NCI-H226 (cell line): ENCODE measurements at regions not wholly inside any gene's neighbourhood (a gene's known extent, or its start where the extent isn't known, plus 50 kb on each side); places are given as distances from the start of the nearest gene placed in this dataset.
A peak's percentile ranks its signal among the peaks of the same experiment; 100 is the strongest.
"Not testable (repeated sequence)": the region's sequence is repeated elsewhere in the genome, so short reads cannot be mapped to it uniquely, and the experiment has no call there.

ENCODE experiments used
- DNase-seq: peaks from one replicate; pipeline ENCODE4 v3.0.0-alpha.2; 2015

DNA sequence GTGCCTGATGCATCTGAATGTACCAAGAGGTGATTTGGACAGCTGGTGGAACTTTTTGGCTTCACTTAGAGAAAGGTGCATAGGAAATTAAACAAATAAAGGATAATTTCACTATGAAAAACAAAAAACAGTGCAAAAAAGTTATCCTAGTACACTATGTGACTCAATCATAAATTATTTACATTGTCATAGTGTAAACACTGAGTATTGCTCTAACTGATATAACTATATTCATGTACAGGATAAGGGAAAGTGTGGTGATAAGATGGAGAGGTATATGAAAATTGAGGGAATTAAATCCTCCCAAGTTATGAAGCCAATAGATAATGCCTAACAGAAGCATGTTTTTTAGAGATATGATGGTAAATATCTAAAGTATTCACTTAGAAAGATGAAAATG, 50.2 kb upstream of the CPNE4 start:
- no peak for DNase-seq

DNA sequence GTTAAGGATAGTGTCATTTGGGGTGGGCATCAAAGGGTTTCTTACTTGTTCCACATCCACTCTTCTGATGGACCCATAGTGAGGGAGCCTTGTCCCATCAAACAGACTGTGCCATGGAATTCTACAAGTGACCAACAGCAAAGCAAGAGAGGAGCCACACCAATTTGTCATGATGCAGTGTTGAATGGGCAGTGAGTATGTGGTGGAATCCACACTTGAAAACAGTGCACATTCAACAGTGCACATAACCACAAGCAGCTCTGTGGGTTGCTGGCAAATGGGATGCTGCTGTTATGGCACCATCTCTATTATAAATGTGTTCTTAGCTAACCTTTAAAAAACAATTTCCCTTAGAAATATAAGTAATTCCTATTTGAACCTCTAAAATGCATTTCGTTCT, 52.5 kb upstream of the CPNE4 start:
- no peak for DNase-seq

DNA sequence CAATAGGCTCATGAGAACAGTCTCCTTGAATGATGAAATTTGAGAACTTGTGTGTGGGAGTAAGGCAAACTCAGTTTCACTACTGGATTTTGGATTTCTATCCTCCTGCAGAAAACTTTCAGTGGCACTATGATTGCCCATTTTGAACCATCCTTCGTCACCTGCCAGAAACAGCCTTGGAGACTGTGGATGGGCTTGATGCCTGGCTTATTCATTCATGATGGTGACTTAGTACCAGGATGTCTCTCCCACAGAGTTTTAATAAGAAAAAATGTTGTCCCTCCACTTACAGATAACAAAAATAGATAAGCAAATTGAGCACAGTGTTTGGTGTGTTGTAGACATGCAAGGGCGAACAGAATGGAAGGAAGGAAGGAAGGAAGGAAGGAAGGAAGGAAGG, 53.5 kb upstream of the CPNE4 start:
- no peak for DNase-seq

DNA sequence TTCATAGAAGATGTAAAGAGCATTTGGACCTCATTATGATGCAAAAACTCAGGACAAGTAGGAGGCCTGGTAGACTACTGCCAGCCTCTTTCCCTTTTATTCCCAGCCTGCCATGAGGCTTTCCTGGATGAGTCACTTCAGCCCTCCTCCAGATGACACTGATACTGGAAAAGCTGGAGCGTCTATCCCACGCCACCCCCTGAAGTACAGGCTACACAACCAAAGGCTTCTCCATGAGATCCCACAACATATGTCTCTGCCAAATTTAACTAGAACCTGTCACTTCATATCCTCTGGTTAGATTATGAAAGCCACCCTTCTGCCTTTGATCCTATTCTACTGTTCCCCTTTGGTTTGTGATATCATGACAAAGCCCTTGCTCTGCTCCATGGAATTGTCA, 56.1 kb upstream of the CPNE4 start:
- peak; percentile 50 for DNase-seq

DNA sequence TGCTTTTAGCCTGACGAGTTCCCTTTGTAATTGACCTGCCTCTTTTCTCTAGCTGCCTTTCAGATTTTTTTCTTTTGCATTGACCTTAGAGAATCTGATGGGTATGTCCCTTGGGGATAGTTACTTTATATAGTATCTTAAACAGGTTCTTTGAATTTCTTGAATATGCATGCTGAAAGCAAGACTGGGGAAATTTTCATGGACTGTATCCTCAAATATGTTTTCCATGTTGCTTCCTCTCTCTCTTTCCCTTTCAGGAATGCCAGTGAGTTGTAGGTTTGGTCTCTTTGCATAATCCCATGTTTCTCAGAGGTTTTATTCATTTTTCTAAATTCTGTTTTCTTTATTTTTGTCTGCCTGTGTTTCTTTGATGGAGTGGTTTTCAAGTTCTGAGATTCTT, 81.8 kb upstream of the CPNE4 start:
- no peak for DNase-seq

DNA sequence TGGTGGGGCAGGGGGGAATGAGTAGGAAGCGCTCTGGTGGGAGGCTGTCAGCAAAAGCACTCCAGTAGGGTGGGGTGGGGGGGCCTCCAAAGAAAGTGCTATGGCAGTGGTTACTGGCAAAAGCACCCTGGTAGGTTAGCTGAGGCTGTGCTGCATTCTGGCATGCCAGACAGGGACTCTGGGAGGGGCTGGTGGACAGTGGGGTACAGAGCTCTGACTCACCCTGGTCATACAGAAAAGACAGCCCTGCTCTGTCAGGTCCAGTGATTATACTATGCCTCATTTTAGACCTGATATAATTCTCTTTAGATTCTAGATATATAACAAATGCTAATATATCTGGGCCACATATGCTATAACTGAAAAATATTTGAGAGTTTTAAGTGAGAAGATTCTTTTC, 82.8 kb upstream of the CPNE4 start:
- no peak for DNase-seq

DNA sequence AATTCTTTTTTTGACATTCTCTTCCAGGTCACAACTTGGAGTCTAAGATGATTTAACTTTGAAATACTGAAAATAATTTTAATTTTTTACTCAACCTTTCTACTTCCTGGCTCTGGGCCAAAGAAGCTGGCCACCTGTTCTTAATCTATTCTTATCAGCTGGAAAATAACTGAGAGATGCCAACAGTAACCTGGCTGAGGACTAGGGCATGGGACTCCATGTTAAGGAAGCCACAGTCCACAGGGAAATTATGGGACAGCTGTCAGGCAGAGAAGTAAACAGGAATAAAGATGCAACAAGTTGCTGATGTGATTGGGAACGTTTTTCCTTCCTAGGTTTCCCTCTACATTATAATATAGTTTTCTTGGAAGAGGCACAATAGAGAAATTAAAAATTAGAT, 84.7 kb upstream of the CPNE4 start:
- DNase-seq: no peak

DNA sequence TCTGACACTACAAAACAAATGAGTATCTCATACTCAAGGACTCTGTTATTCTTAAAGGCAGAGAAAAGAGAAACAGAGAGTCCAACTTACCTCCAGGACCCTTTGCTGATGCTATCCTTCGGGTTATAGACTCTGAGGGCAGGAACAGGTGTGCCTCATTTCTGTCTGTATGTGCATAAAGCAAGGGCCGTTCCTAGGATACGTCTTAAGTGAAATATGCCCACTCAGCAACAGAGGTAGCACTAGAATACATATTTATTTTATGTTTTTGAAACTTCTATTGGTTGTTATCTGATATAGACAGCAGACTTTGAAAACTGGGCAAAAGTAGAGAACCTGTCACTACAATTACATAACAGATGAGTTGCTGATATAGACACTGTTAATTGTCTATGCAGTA, 89.3 kb upstream of the CPNE4 start:
- DNase-seq: no peak

DNA sequence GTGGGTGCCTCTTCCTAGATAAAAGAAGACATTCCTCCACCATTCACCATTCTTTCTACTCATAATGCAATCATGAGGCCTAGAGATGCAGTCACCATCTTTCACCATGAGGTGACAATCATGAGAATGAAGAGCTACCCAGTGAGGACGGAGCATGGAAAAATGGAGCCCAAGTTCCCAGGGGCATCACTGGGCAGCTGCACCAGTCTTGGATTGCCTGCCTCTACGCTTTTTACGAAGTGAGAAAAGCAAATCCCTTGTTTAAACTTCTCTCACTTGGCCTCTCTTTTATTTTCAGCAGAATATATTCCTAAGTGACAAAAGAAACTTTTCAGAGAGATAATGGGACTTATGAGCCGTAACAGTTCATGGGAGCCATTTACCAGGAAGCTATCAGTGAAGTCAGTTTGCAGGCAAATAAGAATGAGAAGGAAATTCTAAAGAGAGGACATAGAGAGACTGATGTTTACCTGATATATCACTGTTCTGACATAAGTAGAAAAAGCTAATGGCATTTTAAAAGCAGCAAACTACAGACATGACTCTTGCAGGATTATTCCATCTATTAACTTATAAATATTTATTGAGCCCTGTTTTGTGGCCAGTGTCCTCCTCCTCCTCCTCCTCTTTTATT, 90.0 kb upstream of the CPNE4 start:
- no peak for DNase-seq

DNA sequence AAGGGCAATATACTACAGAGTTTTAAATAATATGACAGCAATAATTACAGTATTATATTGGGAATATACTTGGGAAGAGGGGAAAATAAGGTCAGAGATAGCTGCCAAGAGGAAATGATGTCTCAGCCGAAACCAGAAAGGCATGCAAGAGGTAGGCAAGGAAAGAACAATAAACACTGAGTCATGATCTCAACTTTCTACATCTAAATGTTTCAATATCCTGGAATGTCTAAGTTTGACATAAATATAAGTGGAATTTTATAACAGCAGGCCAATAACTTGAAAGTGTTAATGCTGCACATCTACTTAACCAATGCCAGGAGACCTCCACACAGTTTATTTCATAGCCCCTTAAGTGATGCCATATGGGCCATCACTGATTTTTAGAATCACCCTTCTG, 99.8 kb upstream of the CPNE4 start:
- peak; percentile 88 for DNase-seq

DNA sequence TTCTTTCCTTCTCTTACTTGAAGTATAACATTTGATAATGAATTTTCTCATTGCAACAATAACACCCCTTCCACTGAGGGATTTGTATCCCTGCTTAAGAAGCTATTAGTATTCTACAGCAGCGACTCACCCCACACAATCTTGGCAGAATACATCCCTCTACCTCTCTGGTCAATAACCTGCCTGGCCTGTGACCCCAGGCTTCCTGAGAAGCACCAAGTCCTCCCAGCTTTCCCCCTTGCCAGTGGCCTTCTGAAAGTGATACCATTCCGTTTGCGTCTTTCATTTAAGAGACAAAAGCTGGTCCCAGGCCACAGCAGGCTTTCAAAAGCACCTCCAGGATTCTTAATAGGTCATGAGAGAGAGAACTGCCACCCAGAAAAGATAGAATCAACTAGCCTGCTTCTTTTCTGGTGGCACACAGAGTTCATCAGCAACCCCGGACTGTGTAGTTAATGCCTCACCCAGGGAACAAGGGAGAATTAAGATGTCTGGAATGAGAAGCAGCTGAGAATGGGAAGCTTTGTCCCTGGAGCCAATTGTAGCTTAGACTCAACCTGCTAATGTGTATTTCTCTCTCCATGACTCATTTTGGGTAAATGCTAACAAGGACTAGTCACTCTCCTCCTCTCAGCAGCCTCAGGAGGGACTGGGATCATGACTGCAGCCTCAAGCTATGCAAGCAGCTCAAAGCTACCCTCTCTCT, 101.0 kb upstream of the CPNE4 start:
- peak; percentile 97 for DNase-seq

DNA sequence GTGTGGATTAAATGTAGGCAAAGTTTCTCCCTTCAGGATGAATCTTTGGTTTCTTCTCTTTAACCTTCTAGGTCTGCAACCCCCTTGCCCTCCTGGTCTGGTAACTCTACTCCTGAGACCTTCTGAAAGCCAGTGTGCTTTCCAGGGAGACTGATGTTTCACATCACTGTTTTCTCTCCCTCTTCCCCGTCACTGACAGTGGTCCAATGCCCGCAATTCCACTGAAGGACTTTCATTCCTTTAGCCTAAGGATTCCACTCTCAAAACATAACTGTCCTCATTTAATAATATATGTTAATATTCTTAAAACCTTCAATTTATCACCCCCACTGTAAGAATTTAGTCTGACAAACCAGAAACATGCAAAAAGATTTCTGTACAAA, 101.5 kb upstream of the CPNE4 start:
- DNase-seq: no peak

DNA sequence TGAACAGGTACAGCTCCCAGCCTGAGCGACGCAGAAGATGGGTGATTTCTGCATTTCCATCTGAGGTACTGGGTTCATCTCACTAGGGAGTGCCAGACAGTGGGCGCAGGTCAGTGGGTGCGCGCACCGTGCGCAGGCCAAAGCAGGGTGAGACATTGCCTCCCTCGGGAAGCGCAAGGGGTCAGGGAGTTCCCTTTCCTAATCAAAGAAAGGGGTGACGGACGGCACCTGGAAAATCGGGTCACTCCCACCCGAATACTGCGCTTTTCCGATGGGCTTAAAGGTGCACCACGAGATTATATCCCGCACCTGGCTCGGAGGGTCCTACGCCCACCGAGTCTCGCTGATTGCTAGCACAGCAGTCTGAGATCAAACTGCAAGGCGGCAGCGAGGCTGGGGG, 102.1 kb upstream of the CPNE4 start:
- not testable (repeated sequence) for DNase-seq

DNA sequence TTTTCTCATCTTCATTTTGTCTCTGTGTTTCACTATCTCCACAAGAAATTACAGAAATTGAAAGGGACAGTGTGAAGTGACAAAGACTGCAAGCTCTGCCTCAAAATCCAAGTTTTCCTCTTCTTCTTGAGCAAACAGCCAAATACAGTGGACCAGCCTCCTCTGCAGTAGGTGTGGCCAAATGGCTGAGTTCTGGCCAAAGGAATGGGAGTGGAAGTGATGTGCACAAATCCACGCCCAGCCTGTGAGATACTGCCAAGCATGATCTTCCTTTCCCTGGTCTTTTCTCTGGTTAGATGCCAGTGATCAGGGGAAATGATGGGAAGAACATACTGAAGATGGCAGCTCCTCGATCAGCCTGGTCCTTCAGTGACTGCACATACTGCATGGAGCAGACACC, 111.0 kb upstream of the CPNE4 start:
- DNase-seq: peak; percentile 60

DNA sequence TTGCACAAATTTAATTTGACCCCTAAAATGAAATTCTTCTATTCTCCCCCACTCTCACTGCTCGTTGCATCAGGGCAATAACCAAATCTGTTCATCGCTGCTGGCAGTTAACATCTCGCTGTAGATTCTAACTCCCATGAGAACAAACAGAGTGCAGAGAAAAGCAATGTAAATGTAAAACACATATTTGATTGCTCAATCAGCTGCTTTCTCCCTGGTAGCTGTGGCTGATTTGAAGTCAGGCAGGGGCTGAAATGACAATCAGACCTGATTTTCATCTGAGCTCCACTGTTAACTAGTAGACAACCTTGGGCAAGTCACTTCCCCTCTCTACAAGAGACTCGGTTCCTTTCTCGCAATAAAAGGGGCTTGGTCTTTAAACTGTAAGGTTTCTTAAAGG, 119.8 kb upstream of the CPNE4 start:
- DNase-seq: no peak

DNA sequence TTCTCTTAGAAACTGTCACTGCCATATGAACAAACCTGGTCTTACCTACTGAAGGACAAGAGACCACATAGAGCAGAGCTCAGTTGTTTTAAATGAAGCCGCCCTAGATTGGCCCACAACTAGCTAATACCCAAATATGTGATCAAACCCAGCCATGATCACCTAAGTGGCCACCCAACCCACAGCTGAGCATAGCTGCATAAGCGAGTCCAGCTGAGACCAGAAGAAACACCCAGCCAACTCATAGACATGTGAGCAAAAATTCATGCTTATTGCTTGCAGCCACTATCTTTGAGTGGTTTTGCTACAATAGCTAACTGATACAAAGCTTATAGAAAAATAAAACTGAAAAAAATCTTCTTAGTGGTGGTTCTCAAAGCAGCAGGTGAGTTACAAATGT, 124.3 kb upstream of the CPNE4 start:
- no peak for DNase-seq

DNA sequence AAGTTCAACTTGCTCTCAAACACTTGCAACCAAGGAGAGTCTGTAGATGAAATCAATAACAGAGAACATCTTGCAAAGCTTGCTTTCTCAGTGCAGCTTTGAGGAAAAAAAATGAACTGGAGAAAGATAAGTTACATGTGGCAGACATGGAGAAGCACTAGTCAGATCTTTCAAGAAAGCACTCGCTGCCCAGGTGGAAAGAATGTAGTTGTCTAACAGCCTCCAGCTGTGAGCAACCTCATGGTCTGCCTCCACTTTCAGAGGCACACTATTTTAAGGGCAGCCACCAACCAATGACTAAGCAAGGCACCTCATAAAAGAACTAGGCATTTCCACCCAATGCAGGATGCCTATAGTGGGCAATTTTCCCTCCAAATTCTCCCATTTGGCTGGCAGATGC, 125.4 kb upstream of the CPNE4 start:
- DNase-seq: no peak

DNA sequence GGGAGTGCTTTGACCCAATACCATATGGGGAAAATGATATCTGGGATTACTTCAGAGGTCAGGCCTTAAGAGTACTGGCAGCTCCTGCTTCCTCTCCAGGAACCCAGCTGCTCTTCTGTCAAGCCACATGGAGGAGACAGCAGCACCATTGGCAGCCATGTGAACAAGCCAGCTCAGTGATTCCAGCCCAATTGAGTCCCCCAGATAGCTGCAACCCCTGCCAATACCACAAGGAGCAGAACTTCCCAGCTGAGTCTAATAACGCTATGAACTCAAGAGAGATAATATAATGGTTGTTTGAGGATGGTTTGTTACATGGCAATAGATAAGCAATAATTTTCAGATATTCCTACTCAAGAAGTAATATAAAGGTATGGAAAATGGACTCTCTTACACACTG, 126.8 kb upstream of the CPNE4 start:
- no peak for DNase-seq

DNA sequence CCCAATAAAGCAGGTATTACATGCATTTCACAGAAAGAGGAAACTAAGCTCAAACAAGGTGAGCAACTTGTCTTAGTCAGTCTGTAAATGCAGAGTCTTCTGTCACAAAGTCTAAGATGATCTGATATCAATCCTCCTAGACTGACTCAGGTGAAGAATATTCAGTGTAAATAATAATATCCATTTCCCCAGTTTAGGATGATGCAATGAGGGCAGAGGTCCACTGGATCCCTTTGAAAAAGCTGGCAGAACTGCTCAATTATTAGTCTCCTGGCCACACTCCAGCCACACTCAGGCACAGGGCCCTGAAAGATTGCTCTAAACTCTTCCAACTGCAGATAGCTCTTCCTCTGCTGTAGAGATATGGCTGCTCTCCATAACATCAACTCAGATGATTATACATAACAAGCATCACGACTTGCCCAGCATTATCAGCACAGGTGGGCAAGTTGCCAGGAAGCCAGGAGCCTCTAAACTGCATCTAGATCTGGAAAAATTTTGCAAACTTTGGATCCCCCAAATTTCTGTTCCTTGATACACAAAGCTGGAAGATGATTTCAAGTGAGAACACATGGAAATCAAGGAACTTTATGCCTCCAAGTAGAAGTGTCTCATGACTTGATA, 129.8 kb upstream of the CPNE4 start:
- DNase-seq: peak; percentile 79

DNA sequence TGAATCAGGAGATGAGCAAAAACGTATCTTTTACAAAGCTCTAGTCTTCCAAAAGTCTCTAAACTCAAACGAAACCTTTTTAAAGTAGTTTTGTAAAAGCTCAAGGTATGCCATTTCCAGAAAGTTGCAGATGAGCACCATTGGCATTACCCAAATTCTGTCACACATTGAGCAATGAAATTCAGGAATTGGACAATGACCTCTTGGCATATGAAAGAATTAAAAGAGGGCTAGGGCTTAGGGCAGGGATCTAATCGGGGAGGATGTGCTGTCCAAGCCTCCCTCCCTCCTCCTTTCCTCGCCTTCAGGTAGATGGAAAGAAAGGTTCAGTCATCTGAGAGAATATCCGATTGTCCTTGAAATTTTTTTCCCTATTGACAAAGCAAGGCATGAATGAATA, 133.1 kb upstream of the CPNE4 start:
- no peak for DNase-seq

DNA sequence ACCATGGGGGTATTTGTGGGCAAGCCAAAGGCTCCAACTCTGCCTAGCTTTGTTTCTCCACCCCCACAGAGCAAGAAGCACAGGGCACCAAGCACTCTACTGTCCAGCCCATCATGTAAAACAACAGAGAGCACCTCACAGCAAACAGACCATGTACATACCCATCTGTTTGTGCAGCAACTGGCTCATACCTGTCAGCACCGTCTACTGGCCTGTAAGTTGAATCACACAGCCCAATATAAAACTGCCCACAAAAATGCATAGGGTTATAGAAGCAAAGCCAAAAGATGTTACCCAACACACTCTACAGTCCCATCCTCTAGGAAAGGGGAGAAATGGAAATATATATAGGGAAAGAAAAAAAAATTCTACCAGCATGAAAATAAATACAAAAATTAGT, 139.7 kb upstream of the CPNE4 start:
- DNase-seq: no peak

DNA sequence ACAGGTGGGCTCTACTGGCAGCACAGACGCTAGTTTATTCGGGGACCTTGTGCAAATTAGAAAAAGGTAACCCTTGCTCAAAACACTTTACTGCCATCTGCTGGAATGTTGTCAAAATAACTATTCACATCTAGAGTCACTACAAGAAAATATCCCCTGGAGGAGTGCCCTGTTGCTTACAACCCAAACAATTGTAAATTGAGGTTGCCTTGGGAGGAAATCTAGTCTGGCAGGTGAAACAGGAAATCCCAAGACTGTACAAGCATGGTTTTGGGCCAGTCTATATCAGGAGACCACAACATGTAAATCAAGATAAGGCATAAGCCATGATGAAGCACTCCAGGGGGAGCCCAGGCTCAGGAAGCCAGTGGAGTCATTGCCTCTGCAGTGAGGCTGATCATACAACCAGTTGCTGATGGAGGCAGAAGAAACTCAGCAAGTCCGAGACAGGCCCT, 136.8 kb upstream of the ACP3 start:
- DNase-seq: peak; percentile 45

DNA sequence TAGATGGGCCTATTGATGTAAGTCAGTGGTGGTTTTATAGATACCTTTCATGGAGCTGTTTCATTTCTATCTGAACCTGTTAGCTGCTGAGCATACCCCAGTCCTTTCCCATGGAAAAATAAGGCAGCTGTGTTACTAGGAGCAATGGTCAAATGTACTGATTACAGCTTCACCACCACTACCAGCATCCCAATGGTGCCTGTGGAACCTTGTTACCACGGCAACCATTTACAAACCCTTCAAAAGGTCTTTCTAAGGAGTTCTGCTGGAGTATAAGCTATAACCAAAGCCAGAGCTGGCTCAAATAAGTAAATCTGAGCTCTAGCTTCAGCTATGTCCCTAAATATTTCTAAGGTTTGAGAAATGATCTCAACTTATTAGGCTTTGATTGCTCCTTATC, 133.4 kb upstream of the ACP3 start:
- DNase-seq: no peak

DNA sequence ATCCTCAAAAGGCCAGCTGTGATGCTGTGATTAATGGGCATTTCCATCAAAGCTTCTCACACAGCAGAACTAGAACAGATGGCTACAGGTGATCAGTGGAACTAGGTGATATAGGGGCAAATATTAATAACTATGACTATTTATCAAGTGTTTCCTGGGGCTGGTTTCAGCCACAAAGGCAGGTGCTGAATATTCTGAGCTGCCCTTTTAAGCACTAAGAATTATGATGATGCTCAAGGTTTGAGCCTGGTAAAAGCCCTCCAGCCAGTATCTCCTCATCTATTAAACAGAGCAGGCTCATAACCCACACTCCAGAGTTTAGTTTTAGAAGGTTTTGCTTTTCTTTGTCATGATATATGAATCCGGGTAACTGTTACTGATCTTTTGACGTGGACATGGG, 129.5 kb upstream of the ACP3 start:
- DNase-seq: no peak

DNA sequence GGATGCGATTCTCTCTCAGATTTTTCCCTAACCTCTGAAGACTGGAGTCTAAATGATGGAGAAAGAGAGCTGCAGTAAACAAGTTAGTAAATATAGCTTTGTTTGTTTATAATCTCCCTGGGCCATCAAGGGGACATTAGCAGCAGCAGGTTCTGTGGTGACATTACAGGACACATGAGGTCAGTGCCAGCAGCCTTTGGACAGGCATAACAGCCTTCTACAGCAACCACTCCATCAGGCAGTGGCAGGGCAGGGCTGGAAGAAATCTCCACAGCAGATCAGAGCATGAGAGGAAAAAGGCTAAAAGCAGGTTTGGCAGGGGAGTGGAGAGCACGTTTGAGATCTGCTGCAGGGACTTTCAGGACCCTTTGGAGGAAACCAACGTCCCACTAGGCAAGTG, 127.6 kb upstream of the ACP3 start:
- no peak for DNase-seq
